NB4 (cell line): ENCODE measurements at regions not wholly inside any gene's neighbourhood (a gene's known extent, or its start where the extent isn't known, plus 50 kb on each side); places are given as distances from the start of the nearest gene placed in this dataset.

ENCODE experiments used
- CTCF ChIP-seq: IDR thresholded peaks from one replicate; pipeline ENCODE4 v1.5.1; 2012; ENCODE audit warnings: low read depth, low read length
- POLR2A ChIP-seq: IDR thresholded peaks from 2 replicates; pipeline ENCODE4 v1.6.1; 2011; ENCODE audit warnings: mild to moderate bottlenecking; ENCODE audit not compliant: insufficient read length; ENCODE audit errors: extremely low read depth

- no peak for TF ChIP-seq CTCF
- TF ChIP-seq POLR2A, result no peak
Measured at GRCh38 chr9:84169240-84169639, 171.3 kb downstream of the SLC28A3 start.
